HG02642 (cell line): ENCODE measurements at regions not wholly inside any gene's neighbourhood (a gene's known extent, or its start where the extent isn't known, plus 50 kb on each side); places are given as distances from the start of the nearest gene placed in this dataset.
"Not testable (repeated sequence)": the region's sequence is repeated elsewhere in the genome, so short reads cannot be mapped to it uniquely, and the experiment has no call there.

Experiments used
- ATAC-seq: cut with Tn5 transposase; IDR thresholded peaks from one replicate; pipeline ENCODE4 v1.9.1; 2021; ENCODE audit warnings: mild to moderate bottlenecking; ENCODE audit not compliant: unreplicated experiment, poor library complexity

DNA sequence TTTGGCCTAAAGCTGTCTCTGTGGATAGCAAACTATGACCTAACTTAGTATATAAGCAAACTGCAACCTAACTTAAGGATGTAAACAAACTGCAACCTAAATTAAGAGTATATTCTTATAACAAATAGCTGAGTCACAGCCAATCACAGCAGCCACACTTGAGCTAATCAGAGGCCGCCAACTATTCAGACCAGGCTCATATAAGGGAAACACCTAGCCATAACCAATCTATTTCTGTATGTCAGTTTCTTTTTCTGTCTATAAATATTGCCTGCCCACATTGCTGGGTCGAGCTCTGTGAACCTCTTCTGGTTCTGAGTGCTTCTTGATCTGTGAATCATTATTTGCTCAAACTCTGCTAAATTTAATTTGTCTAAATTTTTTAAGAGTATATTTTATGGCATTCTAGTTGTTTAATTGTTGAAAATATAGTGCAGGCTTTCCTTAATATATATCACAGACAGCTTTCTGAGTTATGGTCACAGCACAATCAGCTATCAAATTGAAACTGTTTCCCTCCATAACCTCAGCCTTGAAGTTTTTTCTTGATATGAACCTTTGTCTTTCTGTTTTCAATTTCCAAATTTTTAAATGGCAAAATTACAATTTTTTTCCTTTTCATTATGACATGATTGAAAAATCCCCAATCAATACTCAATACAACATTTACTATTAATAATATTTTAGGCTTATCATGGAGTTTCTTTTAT lies 327.1 kb upstream of the NUDT12 start:
- peak; percentile 51 for ATAC-seq

DNA sequence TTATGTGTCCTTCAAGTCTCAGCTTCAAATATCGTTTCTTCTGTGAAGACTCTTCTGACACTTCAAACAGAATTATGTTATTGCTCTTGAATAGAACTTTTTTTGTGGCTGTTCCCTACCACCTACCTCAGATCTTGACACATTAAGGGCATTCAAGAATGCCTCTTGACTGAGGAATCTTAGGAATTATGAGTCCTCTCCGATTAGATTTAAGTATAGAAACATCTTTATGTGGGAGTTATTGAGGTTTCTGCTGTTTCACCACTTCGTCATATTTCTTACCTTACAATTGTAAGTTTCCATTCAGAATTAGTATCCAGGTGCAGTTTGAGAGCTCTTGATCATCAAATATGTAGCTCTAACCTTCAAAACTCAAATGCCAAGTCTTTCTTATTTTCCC lies 324.2 kb upstream of the NUDT12 start:
- no peak for ATAC-seq

DNA sequence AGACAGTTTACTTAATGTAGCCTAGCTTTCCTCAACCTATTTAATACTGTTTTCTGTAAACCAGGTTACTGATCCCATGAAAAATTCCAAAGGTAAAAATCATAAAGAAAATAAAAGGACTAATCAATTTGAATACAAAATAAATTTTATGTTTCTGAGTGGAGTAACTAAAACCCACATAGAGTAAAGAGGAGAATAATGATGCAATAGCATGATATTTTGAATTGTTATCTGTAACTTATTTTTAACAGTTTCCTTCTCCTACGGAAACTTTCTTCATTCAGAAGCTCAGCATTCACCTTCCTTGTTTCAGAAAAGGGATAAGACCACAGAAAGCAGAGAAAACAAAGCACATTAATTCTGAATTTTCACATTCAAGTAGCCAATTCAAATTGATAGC lies 320.6 kb upstream of the NUDT12 start:
- ATAC-seq: no peak

DNA sequence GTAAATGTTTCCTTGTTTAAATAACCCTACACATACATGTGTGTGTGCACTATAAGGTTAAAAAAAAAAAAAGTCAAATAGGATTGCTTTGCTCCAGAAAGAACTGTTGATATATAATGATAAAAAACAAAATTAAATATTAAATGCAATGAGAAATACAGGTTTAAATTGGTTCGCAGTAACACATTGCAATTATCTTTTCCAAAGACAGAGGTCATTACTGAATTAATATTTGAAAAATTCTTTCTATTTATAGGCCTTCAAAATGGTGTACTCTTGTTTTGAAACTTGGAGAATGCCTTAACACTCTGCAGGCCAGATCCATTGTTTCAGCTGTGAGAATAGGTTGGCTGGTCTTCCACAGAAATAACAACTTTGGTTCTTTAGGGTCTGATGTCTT lies 319.0 kb upstream of the NUDT12 start:
- ATAC-seq: no peak

DNA sequence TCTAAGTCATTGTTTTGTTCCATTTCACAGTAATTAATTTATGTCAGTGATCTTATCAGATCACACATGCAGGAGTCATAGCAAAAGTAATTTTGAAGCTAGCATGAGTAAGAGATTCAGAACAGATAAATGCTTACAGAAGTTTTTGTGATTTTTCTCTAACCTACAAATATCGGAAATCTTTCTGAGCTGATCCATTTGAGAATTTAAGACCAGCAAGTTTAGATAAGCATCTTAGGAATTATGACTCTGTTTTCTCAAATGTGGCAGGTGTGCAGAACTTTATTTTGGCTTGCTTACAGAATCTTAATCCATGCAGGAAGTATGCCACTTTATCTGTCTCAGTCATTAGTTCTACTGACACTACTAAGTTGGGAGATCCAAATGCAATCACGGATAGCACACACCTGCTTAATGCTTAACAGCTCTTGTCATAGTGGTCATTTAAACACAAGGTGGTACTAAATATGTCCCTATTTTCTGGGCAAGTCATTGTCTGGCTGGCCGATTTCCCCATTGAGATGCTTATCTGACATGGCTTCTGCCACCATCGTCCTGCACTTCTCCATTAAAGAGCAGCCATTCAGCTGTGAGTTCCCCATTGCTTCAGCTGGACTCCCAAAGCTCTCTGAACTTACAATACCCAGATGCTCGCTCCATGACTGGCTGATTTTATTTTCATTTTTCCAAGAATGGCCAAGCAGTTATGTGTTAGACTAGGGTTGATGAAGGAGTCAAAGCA lies 305.4 kb upstream of the NUDT12 start:
- ATAC-seq: no peak

DNA sequence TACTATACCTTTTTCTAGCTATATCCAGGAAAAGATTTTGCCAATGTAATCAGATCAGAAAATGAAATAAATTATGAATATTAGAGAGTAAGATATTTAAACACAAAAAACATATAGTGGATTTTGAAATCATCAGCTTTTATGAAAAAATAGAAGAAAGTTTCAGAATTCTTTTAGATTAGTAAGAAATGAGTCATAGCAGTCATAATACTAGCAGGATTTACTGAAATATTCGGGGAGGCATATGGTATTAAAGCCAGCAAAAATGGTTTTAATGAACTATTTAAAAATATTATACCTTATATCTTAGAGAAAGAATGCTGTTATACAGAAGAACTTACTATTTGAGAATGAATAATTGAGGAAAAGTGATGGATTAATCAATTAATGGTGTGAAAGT lies 303.6 kb upstream of the NUDT12 start:
- no peak for ATAC-seq

DNA sequence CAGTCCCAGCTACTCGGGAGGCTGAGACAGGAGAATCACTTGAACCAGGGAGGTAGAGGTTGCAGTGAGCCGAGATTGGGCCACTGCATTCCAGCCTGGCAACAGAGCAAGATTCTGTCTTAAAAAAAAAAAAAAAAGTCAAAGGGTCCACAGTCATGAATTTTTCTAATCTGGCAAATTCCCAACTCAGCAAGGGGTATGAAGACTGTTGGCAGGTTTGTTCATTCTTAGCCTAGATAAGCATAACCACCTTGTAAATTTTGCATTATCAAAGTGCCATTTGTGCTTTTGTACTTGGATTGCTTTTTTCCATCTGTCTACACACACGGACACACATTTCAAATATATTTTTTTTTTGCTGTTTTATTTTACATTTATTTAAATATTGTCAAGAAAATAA lies 299.8 kb upstream of the NUDT12 start:
- no peak for ATAC-seq

DNA sequence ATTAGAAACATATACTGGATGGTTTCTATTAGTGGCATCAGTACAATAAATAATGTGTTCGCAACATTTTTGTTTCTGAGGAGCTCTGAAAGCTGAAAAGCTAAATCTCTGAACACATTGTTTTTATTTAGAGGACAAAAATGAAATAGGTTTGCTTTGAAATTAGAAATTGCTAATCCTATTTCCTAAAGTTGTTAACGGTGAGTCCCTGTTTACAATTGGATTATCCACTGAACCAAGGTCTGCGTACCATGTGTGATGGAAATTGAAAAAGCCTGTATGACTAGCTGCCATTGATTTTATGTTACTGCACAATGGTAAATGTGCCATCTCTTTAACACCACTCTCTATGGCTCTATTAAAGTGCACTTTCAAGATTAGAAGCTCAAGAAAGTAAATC lies 297.7 kb upstream of the NUDT12 start:
- no peak for ATAC-seq

DNA sequence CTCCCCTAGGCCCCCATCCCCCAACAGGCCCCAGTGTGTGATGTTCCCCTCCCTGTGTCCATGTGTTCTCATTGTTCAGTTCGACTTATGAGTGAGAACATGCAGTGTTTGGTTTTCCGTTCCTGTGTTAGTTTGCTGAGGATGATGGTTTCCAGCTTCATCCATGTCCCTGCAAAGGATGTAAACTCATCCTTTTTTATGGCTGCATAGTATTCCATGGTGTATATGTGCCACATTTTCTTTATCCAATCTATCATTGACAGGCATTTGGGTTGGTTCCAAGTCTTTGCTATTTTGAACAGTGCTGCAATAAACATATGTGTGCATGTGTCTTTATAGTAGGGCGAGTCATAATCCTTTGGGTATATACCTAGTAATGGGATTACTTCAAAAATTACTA lies 295.8 kb upstream of the NUDT12 start:
- not testable (repeated sequence) for ATAC-seq

DNA sequence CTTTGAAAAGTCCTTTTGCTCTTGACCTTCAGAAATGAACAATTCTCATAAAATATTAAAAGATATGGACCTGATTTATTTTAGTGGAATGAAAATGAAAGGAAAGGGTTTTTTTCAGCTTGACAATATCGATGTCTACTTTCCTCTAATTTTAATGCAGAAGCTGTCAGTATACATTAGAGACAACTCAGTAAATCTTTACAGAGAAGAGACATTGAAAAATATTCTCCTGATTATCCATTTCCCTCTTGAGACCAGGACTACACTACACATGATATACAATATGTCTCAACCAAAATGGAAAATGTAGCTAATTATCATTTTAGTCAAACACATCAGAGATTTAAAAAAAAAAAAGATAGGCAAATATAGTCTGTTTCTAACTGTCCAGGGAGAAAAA lies 288.5 kb upstream of the NUDT12 start:
- no peak for ATAC-seq

DNA sequence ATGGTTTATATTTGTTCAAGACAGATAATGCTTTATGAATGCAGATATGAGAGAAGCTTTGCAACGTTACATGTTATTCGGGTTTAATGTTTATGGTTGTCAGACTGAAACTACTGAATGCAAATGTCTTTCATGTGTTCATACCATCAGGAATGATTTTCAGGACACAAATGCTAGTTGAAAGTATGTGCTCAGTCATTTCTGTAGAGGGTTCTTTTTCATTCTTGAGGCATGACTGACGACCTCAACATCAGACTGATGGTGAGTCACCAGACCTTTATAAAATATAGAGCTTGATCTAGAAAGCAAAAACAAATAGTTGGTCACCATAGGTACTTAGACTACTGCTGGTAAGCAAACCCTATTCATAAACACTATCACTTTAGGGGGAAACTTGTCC lies 287.3 kb upstream of the NUDT12 start:
- ATAC-seq: no peak

DNA sequence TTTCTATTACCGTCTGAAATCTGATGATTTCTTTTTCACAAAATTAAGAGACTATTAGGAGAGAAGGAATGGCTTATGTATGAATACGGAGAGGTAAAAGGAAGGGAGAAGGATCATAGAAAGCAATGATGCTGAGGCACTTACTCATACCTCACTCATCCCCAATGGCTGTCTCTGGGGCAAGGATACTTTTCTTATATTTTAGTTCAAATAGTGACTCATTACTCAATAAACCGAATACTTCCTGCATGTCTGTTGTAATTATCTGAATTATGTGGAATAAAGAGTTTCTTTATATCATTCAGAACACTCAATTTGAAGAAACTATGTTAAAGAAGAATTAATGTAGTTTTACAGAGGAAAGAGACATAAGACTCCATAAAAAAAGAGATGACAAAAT lies 284.5 kb upstream of the NUDT12 start:
- no peak for ATAC-seq

DNA sequence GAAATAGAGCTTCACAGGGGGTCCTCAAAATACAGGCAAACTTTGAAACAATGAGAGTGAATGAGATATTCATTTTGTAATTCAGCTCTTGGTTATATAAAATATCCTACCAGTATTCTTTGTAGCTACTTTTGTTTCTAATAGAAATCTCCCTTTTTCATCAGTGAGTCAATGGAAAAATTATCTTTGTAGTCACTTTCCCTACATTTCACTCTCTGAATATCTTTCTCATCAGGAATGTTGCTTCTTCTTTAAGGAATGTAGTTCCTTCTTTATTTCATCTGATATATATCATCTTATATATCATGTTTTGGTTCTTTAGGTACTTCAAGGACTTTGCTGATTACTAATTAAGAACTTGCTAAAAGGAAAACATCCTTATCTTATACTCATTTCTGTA lies 280.3 kb upstream of the NUDT12 start:
- no peak for ATAC-seq

DNA sequence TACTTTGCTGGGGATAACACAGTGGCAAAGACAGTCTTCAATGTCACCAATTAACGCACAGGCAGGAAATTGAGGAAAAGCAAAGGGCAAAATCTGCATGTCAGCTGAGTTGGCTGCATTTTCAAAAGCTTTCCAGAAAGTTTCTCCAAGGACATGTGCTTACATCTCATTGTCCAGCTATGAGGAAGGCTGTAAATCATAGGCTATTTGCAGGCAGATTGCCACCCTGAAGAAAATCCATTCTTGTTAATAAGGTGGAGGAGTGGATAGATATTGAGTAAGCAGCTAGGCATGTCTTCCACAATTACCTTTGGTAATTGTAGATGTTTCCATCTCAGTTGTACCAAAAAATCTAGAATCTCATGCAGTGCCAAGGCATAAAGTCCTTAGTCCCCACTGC lies 278.0 kb upstream of the NUDT12 start:
- no peak for ATAC-seq

DNA sequence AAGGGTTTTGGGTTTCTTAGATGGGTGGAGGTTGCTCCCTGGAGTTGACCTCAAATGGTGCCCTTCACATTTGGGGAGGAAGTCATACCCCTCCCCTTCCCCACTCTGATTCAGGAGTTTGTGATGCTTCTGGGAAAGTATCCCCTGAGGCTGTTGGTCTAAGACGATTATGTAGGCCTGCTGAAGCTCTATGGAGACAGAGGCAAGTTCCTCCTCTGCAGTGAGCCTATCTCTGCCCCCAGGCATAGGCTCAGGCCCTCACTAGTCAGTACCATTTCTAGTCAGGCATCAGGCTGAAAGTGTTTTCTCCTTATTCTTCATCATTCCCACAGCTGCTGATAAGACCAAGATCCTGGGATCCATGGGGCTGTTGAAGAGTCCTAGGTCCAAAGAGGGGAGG lies 271.6 kb upstream of the NUDT12 start:
- ATAC-seq: no peak

DNA sequence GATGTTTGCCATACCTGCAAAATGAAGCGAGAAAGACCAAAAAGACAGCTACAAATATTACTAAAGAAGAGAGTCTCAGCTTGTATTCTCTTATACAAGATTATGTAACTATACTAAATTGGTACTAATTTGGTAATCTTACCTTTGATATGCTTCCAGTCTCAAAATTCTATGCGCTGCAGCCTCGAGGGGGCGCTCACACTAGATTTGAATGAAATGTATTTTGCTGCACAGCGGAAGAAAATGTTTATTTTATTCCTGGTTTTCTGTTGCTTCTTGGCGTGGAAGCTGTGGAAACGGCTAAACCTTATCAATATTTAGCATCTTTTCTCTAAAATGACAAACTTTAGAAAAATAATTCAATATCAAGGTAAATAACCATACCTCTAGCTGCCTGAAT lies 267.0 kb upstream of the NUDT12 start:
- ATAC-seq: no peak

DNA sequence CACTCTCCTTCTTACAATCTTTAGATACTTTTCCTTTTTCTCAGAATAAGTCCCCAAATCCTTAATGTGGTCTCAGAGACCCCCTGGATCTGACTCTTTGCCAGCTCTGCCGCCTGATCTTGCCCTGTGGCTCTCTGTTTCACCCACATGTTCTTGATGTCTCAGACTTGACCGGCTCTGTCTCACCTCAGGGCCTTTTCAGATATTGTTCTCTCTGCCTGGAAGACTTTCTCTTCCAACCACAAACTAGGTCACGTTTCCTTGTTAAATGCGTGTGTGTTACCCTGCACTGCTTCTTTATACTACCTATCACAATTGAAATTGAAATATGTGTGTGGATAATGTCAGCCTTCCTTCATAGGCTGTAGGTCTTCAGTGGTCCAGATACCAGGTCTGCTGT lies 265.4 kb upstream of the NUDT12 start:
- ATAC-seq: no peak

DNA sequence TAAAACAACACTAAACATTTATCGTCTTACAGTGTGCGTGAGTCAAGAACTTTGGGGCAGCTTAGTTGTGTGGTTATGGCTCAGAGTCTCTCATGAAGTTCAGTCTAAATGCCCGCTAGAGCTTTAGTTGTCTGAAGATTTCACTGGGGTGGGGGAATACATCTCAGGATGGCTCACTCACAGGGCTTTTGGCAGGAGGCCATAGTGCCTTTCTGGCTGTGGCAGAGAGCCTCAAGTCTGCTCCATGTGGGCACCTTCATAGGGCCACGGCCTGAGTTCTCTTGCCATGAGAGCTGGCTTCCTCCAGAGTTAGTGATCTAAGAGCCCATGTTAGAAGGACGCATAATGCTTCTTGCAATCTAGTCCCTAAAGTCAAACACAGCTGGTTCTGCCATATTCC lies 258.8 kb upstream of the NUDT12 start:
- ATAC-seq: no peak

DNA sequence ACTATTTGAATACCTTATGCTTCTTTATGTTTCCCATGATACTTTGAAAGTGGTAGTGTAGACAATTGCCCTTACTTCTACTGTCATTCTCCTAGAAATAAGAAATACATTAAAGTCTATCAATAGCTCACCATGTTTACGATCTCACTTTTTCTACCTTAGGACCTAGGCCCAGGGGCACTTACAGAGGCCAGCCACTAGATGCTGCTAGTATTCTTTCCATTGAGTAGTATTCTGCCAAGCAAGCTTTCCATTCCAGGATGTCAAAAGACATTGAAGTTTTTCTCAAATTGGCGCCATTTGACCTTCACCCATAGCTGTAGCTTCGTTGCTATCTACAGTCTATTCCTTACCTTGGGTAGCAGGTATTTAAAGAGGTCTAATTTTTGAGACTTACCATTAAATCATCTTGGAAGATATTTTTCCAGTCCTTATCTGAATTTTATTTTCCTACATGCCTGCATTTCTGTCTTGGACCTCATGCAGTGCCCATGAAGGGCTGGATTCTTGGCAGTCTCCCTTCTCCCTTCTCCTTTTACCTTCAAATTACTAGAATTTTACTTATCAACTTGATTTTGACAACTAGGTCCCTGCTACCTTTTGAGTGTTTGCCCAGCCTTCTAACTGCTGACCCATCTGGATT lies 246.0 kb upstream of the NUDT12 start:
- ATAC-seq: peak; percentile 84

DNA sequence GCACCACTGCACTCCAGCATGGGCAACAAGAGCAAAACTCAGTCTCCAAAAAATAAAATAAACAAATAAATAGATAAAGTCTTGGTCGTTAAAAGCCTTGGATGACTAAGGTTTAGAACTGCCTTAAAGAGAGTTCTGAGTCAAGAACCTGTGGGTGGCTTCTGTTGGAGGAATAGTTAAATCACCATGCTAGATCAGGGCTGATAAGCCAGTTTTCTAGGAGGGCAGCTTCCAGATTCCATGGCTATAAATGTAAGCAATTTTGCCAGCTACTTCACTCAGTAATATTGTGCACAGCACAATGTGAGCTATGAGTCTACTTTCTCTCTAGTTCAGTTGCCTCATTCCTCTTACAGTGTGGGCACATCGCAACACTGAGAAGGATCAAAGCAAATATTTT lies 242.1 kb upstream of the NUDT12 start:
- no peak for ATAC-seq

DNA sequence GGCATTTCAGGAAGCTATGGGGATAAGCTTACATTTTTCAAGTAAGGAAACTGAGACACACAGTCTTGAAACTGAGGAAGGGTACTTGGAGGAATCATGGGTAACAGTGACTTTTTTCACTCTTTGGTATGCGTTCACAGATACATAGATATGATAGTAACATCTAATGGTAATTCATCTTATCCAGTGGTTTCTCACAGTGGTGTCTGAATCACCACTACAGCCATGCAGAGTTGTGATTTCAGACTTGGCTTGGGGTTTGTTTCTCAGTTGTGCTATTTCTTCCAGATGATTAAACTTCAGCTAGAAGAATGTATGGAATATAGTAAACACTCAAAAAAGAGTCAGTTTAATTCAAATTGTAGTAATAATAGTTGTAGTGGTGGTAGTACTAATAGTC lies 239.1 kb upstream of the NUDT12 start:
- no peak for ATAC-seq
